CD14-positive monocyte (primary cell): ENCODE measurements at regions not wholly inside any gene's neighbourhood (a gene's known extent, or its start where the extent isn't known, plus 50 kb on each side); places are given as distances from the start of the nearest gene placed in this dataset.
"Not testable (repeated sequence)": the region's sequence is repeated elsewhere in the genome, so short reads cannot be mapped to it uniquely, and the experiment has no call there.

Source experiments
- DNase-seq, 3 donors: peaks; one replicate each; pipeline ENCODE4 v3.0.0-alpha.2; 2011 to 2022
- H2AFZ ChIP-seq: 2 replicates; pipeline ENCODE4 v1.6.0; 2012; ENCODE audit warnings: mild to moderate bottlenecking, low read depth, low read length, inconsistent platforms; ENCODE audit not compliant: insufficient read depth, poor library complexity, severe bottlenecking
- H3K27ac ChIP-seq, 2 donors: 1 replicate in 1 of 2; 2 replicates in 1 of 2; pipeline ENCODE4 v1.5.1; 2012 to 2013; ENCODE audit warnings: low read length in 2 of 2, control low read depth in 1 of 2, inconsistent platforms in 1 of 2, low read depth in 1 of 2, mild to moderate bottlenecking in 1 of 2
- H3K27me3 ChIP-seq, 2 donors: one replicate each; pipeline versions ENCODE4 v1.6.0 to v1.6.1; 2011 to 2013; ENCODE audit warnings: low read length in 2 of 2; ENCODE audit not compliant: control insufficient read depth in 2 of 2, insufficient read depth in 2 of 2
- H3K36me3 ChIP-seq, 2 donors: replicated peaks in 1 of 2; 1 replicate in 1 of 2; 2 replicates in 1 of 2; pipeline versions ENCODE4 v1.5.1 to v1.6.1; 2012 to 2013; ENCODE audit warnings: low read length in 2 of 2, control low read depth in 1 of 2, inconsistent platforms in 1 of 2, mild to moderate bottlenecking in 1 of 2; ENCODE audit not compliant: insufficient read depth in 2 of 2, control insufficient read depth in 1 of 2
- H3K4me1 ChIP-seq, 2 donors: 1 replicate in 1 of 2; 2 replicates in 1 of 2; pipeline versions ENCODE4 v1.5.1 to v1.6.1; 2012 to 2013; ENCODE audit warnings: low read length in 2 of 2, control low read depth in 1 of 2, inconsistent platforms in 1 of 2, mild to moderate bottlenecking in 1 of 2, moderate library complexity in 1 of 2; ENCODE audit not compliant: insufficient read depth in 2 of 2, control insufficient read depth in 1 of 2
- H3K4me2 ChIP-seq: replicated peaks from 2 replicates; pipeline ENCODE3; 2012; ENCODE audit warnings: low read length, moderate library complexity, mild to moderate bottlenecking; ENCODE audit not compliant: poor library complexity, severe bottlenecking; ENCODE audit errors: extremely low read depth
- H3K4me3 ChIP-seq, 3 experiments: fragments of 200-600 bp in 1 of 3; sonication (generic) in 1 of 3; replicated peaks in 1 of 3; 1 replicate in 2 of 3; 2 replicates in 1 of 3; pipeline ENCODE4 v1.5.1; 2011 to 2013; ENCODE audit warnings: low read length in 3 of 3, mild to moderate bottlenecking in 3 of 3, control low read depth in 2 of 3, low read depth in 2 of 3, inconsistent platforms in 1 of 3, moderate library complexity in 1 of 3
- H3K79me2 ChIP-seq: 2 replicates; pipeline ENCODE4 v1.6.0; 2012; ENCODE audit warnings: mild to moderate bottlenecking, control low read depth, inconsistent platforms, low read length, moderate library complexity; ENCODE audit not compliant: insufficient read depth
- H3K9ac ChIP-seq: 2 replicates; pipeline ENCODE4 v1.6.0; 2017; ENCODE audit warnings: low read length, mild to moderate bottlenecking; ENCODE audit not compliant: insufficient read depth, poor library complexity, severe bottlenecking
- H3K9me3 ChIP-seq, 2 donors: replicated peaks in 1 of 2; 1 replicate in 1 of 2; 2 replicates in 1 of 2; pipeline versions ENCODE4 v1.5.1 to v1.6.1; 2012 to 2013; ENCODE audit warnings: low read length in 2 of 2, control low read depth in 1 of 2; ENCODE audit not compliant: control insufficient read depth in 1 of 2, insufficient read depth in 1 of 2
- H4K20me1 ChIP-seq: 2 replicates; pipeline ENCODE4 v1.6.0; 2012; ENCODE audit warnings: mild to moderate bottlenecking, low read length, control low read depth, moderate library complexity; ENCODE audit not compliant: insufficient read depth
- H3K27ac Mint-ChIP-seq, 7 donors: one replicate each; pipeline ENCODE4 v1.8.0; 2020; ENCODE audit warnings: mild to moderate bottlenecking in 7 of 7, mixed read lengths in 7 of 7, moderate library complexity in 6 of 7, inconsistent platforms in 2 of 7
- H3K27me3 Mint-ChIP-seq, 3 donors: one replicate each; pipeline ENCODE4 v1.8.0; 2021 to 2022; ENCODE audit warnings: low read depth in 3 of 3, mild to moderate bottlenecking in 3 of 3, mixed read lengths in 3 of 3, moderate library complexity in 3 of 3, inconsistent platforms in 1 of 3
- H3K36me3 Mint-ChIP-seq, 2 donors: one replicate each; pipeline ENCODE4 v1.8.0; 2020; ENCODE audit warnings: mixed read lengths in 2 of 2, inconsistent platforms in 1 of 2, mild to moderate bottlenecking in 1 of 2
- H3K4me1 Mint-ChIP-seq: one replicate; pipeline ENCODE4 v1.8.0; 2020; ENCODE audit warnings: mild to moderate bottlenecking, mixed read lengths
- H3K4me3 Mint-ChIP-seq, 2 donors: one replicate each; pipeline ENCODE4 v1.8.0; 2020; ENCODE audit warnings: mild to moderate bottlenecking in 2 of 2, mixed read lengths in 2 of 2, moderate library complexity in 1 of 2
- H3K9me3 Mint-ChIP-seq, 7 donors: one replicate each; pipeline ENCODE4 v1.8.0; 2020 to 2022; ENCODE audit warnings: mixed read lengths in 7 of 7, mild to moderate bottlenecking in 6 of 7, moderate library complexity in 6 of 7, inconsistent platforms in 2 of 7
- WGBS: methylation state at CpG from one replicate; pipeline ENCODE4 v1.1.5; 2013; ENCODE audit warnings: missing lambda C conversion rate; ENCODE audit not compliant: insufficient coverage; 5-methylcytosine and 5-hydroxymethylcytosine counted together
- intact Hi-C, 2 donors: fragments of 100-400 bp; cut with micrococcal nuclease; formaldehyde crosslinking; loops; one replicate each; pipeline versions ENCODE4 v1.15.0 to v1.15.1; 2023
- TF ChIP-seq, protein P1 (sequence below): fragments of 200-600 bp; IDR thresholded peaks from one replicate; pipeline ENCODE4 v1.8.0; 2022; ENCODE audit warnings: antibody characterized with exemption, mild to moderate bottlenecking

DNA sequence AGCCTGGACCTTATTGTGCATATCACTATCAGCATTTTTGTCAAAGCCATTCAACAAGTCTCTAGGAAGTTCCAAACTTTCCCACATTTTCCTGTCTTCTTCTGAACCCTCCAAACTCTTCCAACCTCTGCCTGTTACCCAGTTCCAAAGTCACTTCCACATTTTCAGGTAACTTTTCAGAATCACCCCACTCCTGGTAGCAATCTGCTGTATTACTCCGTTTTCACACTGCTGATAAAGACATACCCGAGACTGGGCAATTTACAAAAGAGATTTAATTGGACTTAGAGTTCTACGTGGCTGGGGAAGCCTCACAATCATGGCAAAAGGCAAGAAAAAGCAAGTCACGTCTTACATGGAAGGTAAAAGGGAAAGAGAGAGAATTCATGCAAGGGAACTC is 293.4 kb downstream of the C11orf87 start:
- not testable (repeated sequence) for H3K4me3 ChIP-seq

DNA sequence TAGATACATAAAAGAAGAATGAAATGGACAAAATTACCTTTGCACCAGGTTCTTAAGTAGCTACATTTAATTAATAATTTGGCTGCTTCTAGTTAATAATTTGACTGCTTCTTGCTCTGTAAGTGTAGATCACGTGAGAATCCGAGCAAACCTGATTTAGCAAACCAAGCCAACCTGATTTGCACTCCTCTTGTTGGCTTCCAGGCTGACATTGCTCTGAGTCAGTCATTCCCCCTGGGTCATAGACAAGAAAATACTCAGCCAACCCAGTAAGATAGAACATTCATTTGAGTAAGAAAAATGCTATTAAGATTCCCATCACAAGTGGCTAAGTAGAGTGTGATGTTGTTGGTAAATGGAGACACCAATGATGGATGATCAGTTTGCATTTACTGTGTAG is 304.1 kb downstream of the C11orf87 start:
- Histone ChIP-seq H3K27ac (no peak overlapping the region), H3K4me2 (no peak overlapping the region), H3K79me2 (no peaks in the 10 kb centered on the region), H3K36me3 (no peaks in the 10 kb centered on the region), H3K27me3 (peaks cover 0 to 3% of the 10 kb centered on the region in 2 donors), H3K9me3 (no peaks in the 10 kb centered on the region), H3K9ac (no peak overlapping the region), H3K4me3 (no peak overlapping the region), H3K4me1 (no peaks in the 10 kb centered on the region), H4K20me1 (no peaks in the 10 kb centered on the region), H2AFZ (no peak overlapping the region)
- DNase-seq = no peak
- no peak overlapping the region for H3K4me3 Mint-ChIP-seq
- no CpG with 5 or more reads among the region's 2 CpGs for WGBS
- TF ChIP-seq, protein P1, sequence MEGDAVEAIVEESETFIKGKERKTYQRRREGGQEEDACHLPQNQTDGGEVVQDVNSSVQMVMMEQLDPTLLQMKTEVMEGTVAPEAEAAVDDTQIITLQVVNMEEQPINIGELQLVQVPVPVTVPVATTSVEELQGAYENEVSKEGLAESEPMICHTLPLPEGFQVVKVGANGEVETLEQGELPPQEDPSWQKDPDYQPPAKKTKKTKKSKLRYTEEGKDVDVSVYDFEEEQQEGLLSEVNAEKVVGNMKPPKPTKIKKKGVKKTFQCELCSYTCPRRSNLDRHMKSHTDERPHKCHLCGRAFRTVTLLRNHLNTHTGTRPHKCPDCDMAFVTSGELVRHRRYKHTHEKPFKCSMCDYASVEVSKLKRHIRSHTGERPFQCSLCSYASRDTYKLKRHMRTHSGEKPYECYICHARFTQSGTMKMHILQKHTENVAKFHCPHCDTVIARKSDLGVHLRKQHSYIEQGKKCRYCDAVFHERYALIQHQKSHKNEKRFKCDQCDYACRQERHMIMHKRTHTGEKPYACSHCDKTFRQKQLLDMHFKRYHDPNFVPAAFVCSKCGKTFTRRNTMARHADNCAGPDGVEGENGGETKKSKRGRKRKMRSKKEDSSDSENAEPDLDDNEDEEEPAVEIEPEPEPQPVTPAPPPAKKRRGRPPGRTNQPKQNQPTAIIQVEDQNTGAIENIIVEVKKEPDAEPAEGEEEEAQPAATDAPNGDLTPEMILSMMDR = no peak
- peaks cover 0 to 5% (median 3%) of the 10 kb centered on the region in 7 donors for H3K9me3 Mint-ChIP-seq
- H3K36me3 Mint-ChIP-seq = no peaks in the 10 kb centered on the region
- H3K27ac Mint-ChIP-seq = no peak overlapping the region
- H3K27me3 Mint-ChIP-seq = peaks cover 4 to 11% (median 5%) of the 10 kb centered on the region in 3 donors
- peaks cover 1% of the 10 kb centered on the region for H3K4me1 Mint-ChIP-seq
- intact Hi-C loops = no loop called here

More for the DNA sequence above, 293.4 kb downstream of the C11orf87 start:
- H3K4me2 ChIP-seq, H2AFZ ChIP-seq, H3K27ac ChIP-seq, H3K27me3 ChIP-seq, DNase-seq, H3K4me1 Mint-ChIP-seq, H3K9ac ChIP-seq, H4K20me1 ChIP-seq, H3K79me2 ChIP-seq, H3K4me3 Mint-ChIP-seq, H3K36me3 Mint-ChIP-seq, H3K27me3 Mint-ChIP-seq, H3K36me3 ChIP-seq, intact Hi-C loops, H3K4me1 ChIP-seq, H3K27ac Mint-ChIP-seq: not testable (repeated sequence)
- peaks cover 0 to 11% of the 10 kb centered on the region in 2 donors for H3K9me3 ChIP-seq
- 92% methylated on average over 2 of the region's 4 CpGs for WGBS
- H3K9me3 Mint-ChIP-seq = peaks cover 0 to 29% (median 19%) of the 10 kb centered on the region in 7 donors
